ENCODE measurements at regions not wholly inside any gene's neighbourhood (a gene's known extent, or its start where the extent isn't known, plus 50 kb on each side); places are given as distances from the start of the nearest gene placed in this dataset.

DNA sequence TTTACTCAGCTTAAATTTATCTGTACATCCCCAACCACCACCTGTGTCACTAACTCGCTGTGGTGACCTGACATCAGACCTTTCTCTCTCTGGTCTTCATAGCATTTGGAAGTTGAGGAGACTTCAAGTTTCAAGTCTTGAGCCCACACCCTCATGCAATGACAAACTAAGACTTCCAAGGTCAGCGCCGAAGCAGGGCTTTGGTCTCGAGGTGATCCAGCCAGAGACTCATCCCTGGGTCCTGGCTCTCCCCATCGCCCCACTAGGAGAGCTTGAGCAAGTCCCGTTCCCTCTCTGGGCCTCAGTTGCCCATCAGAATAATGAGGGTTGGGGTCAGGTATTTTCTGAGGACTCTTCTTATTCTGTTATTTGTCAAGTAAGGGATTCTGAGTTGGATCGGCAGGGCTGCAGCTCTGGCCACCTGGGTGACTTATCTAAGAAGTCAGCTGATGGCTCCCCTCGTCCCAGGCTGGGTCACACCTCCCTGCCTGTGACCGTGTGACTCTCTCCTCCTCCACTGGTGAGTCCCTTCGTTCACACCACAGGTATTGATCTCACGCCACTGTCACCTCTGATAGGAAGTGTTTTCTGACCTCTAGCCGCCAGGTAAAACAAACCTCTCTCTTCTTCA, 143.7 kb upstream of the RUNX3 start:
- Histone ChIP-seq H3K36me3 (no peaks in the 10 kb centered on the region), H3K27me3 (no peaks in the 10 kb centered on the region), H3K9me3 (no peaks in the 10 kb centered on the region), H3K4me1 (no peaks in the 10 kb centered on the region), H3K4me3 (no peak overlapping the region), H3K27ac (no peak overlapping the region)
- intact Hi-C loops (cut with DNase I), result no loop called here
- ATAC-seq (no peak), DNase-seq (peak; percentile 32)
- TF ChIP-seq CTCF (IDR thresholded peaks at IDR 0.05), result no peak

DNA sequence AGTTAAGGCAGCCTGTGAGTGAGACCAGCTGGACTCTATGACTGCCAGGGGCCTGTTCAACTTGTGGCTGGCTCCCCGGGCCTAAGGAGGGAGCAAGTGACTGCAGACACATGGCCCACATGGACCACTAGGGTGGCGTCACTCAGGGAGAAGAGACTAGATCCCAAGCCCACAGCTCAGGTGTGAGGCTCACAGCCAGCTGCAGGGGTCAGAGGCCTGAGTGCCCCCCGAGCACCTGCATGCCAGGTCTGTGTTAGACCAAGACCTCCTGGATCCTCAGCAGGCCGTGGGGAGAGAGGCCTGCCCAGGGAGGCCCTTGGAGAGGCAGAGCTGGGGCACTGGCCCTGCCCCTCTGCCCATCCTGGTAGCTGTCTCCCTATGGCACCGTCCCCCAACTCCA, 142.4 kb upstream of the RUNX3 start:
- H3K4me3 ChIP-seq, result no peak overlapping the region
- H3K9me3 ChIP-seq, result no peaks in the 10 kb centered on the region
- no peaks in the 10 kb centered on the region for H3K27me3 ChIP-seq
- peak; percentile 50 for DNase-seq
- H3K4me1 ChIP-seq, result no peaks in the 10 kb centered on the region
- intact Hi-C loops (cut with DNase I), result no loop called here
- no peak for ATAC-seq
- no peak for TF ChIP-seq CTCF (IDR thresholded peaks at IDR 0.05)
- no peak overlapping the region for H3K27ac ChIP-seq
- no peaks in the 10 kb centered on the region for H3K36me3 ChIP-seq

DNA sequence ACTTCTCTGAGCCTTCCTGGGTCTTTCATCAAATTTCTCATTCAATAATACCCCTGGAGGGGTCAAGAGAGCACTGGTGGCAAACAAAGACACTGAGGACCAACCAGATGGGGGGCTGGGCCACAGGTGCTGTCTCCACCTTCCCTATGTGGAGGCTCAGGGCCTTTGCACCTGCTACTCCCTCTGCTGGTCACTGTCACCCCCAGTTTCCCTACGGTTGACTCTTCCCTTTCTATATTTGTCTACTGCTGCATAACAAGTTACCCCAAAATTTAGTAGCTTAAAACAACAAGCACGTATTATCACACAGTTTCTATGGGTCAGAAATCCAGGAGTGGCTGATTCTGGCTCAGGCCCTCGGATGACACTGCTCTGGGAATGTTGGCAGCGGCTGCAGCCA, 138.8 kb upstream of the RUNX3 start:
- intact Hi-C loops (cut with DNase I), result no loop called here
- H3K9me3 ChIP-seq, result no peaks in the 10 kb centered on the region
- DNase-seq (peak; percentile 26), ATAC-seq (no peak)
- H3K4me1 ChIP-seq, result peaks cover 10% of the 10 kb centered on the region
- H3K27me3 ChIP-seq, result no peaks in the 10 kb centered on the region
- no peak overlapping the region for H3K4me3 ChIP-seq
- H3K36me3 ChIP-seq, result no peaks in the 10 kb centered on the region
- no peak overlapping the region for H3K27ac ChIP-seq
- peak; percentile 10 for TF ChIP-seq CTCF (IDR thresholded peaks at IDR 0.05)

DNA sequence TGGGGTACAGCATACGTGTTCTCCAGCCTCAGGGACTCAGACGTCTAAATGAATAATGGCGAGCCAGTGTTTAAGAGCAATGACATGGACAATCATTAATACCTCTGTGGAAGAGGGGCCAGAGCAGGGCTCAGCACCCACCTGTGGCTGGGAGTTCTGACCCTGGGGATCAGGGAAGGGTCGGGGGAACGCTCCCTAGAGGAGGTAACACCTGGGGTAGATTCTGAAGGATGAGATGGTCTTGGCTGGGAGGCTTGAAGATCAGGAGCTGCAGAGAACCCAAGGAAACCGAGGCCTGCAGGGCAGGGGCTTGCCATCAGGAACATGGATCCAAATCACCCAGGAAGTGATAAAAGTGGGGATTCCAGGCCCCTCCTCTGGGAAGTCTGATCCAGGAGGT, 138.2 kb upstream of the RUNX3 start:
- TF ChIP-seq CTCF (IDR thresholded peaks at IDR 0.05), result no peak
- Histone ChIP-seq H3K9me3 (no peaks in the 10 kb centered on the region), H3K27ac (no peak overlapping the region), H3K27me3 (no peaks in the 10 kb centered on the region), H3K36me3 (no peaks in the 10 kb centered on the region), H3K4me3 (no peak overlapping the region), H3K4me1 (peaks cover 10% of the 10 kb centered on the region)
- DNase-seq, result peak; percentile 39
- intact Hi-C loops (cut with DNase I), result no loop called here
- no peak for ATAC-seq

- ATAC-seq, result no peak
- Histone ChIP-seq H3K4me3 (no peak overlapping the region), H3K4me1 (peaks cover 10% of the 10 kb centered on the region), H3K36me3 (no peaks in the 10 kb centered on the region), H3K27ac (no peak overlapping the region), H3K27me3 (no peaks in the 10 kb centered on the region), H3K9me3 (no peaks in the 10 kb centered on the region)
- intact Hi-C loops (cut with DNase I), result no loop called here
- peak; percentile 34 for DNase-seq
- no peak for TF ChIP-seq CTCF (IDR thresholded peaks at IDR 0.05)
These were observed 137.6 kb upstream of the RUNX3 start for GRCh38 chr1:25067518-25068251.

All from upper lobe of right lung (tissue), 1 donor.